Memory B cell (primary cell): ENCODE measurements at regions not wholly inside any gene's neighbourhood (a gene's known extent, or its start where the extent isn't known, plus 50 kb on each side); places are given as distances from the start of the nearest gene placed in this dataset.
"Not testable (repeated sequence)": the region's sequence is repeated elsewhere in the genome, so short reads cannot be mapped to it uniquely, and the experiment has no call there.

ENCODE experiments used
- ATAC-seq: fragments of 150-1000 bp; cut with Tn5 transposase; 2 replicates; pipeline ENCODE4 v1.10.0; 2021; ENCODE audit warnings: low read depth, mild to moderate bottlenecking, moderate library complexity
- DNase-seq, 2 donors: peaks; one replicate each; pipeline ENCODE4 v3.0.0; 2022; ENCODE audit warnings: low spot score in 2 of 2
- H3K27ac Mint-ChIP-seq: one replicate; pipeline ENCODE4 v1.8.0; 2022; ENCODE audit warnings: mild to moderate bottlenecking, moderate library complexity, mixed read lengths
- H3K27me3 Mint-ChIP-seq: one replicate; pipeline ENCODE4 v1.8.0; 2022; ENCODE audit warnings: mixed read lengths
- H3K36me3 Mint-ChIP-seq: one replicate; pipeline ENCODE4 v1.8.0; 2022; ENCODE audit warnings: mild to moderate bottlenecking, mixed read lengths
- H3K4me1 Mint-ChIP-seq: one replicate; pipeline ENCODE4 v1.8.0; 2022; ENCODE audit warnings: mixed read lengths
- H3K4me3 Mint-ChIP-seq: one replicate; pipeline ENCODE4 v1.8.0; 2022; ENCODE audit warnings: mild to moderate bottlenecking, moderate library complexity, mixed read lengths
- H3K9me3 Mint-ChIP-seq: one replicate; pipeline ENCODE4 v1.8.0; 2022; ENCODE audit warnings: mixed read lengths

DNA sequence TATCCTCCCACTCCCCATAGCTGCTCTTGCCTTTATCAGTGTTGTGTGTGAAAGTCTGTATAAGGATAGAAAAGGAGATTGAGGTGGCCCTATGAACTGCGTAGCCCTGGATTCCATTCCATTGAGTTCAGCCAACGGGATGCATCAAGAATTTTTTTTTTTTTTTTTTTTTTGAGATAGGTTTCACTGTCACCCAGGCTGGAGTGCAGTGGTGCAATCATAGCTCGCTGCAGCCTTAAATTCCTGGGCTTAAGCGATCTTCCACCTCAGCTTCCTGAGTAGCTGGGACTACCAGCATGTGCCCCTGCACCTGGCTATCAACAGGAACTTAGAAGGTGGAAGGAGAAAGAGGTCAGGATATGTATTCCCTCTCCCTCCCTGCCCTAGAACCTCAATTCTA lies 187.2 kb upstream of the SPRY1 start:
- Mint-ChIP-seq H3K27ac (no peak overlapping the region), H3K27me3 (no peaks in the 10 kb centered on the region), H3K4me3 (no peak overlapping the region), H3K36me3 (peaks cover 14% of the 10 kb centered on the region), H3K4me1 (no peaks in the 10 kb centered on the region), H3K9me3 (no peaks in the 10 kb centered on the region)
- ATAC-seq (no peak), DNase-seq (no peak)

DNA sequence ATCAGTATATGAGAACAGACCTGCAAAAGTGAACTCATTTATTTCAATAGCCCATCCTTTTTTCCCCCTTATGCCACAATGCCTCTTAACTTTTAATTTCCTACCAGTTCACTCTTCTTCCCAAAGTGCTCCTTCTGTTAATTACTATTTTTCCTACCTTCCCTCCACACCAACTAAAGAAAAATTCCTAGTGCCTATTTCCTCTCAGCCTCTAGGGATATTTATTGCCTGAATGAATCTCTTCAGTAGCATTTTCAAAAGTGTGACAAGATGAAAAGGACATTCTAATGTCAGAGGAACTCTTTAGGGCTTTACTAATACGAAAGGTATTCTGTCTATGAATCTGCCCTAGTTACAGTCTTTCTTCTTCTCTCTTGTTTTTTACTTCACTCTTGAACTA lies 181.1 kb upstream of the SPRY1 start:
- peaks cover 8% of the 10 kb centered on the region for H3K36me3 Mint-ChIP-seq
- no peaks in the 10 kb centered on the region for H3K9me3 Mint-ChIP-seq
- no peak overlapping the region for H3K27ac Mint-ChIP-seq
- H3K4me1 Mint-ChIP-seq: no peaks in the 10 kb centered on the region
- H3K27me3 Mint-ChIP-seq: no peaks in the 10 kb centered on the region
- no peak overlapping the region for H3K4me3 Mint-ChIP-seq
- DNase-seq: no peak
- ATAC-seq: no peak

DNA sequence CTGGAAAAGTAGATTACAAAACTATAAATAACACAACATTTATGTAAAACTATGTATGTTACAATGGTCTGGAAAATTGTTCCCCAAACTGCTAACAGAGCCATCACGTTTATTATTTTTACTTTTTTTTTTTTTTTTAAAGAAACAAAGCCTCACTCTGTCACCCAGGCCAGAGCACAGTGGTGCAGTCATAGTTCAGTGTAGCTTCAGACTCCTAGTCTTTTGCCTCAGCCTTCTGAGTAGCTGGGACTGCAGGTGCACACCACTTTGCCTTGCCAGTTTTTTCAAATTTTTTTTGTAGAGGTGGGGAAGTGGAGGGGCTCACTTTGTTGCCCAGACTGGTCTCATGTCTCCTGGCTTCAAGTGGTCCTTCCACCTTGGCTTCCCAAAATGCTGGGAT lies 180.1 kb upstream of the SPRY1 start:
- Mint-ChIP-seq H3K4me1 (no peaks in the 10 kb centered on the region), H3K9me3 (no peaks in the 10 kb centered on the region), H3K27me3 (no peaks in the 10 kb centered on the region), H3K27ac (no peak overlapping the region), H3K4me3 (no peak overlapping the region), H3K36me3 (peaks cover 6% of the 10 kb centered on the region)
- ATAC-seq: no peak
- DNase-seq: no peak

DNA sequence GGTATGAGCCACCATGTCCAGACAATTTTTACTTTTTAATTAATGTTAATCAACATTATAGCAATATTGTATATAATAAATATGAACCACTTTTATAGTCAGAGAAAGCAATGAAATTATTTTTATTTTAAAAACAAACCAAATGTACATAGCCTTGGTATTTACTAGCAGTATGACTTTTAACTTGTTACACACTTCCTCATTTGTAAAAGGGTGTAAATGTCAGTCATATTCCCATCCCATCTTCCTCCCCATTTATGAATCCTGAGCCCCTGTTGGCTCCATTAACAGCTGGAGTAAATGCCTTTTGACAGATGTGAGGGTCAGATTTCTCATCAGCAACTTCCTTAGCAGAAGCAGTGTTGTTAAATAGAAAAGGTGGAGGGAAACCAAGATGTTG lies 179.6 kb upstream of the SPRY1 start:
- Mint-ChIP-seq H3K27ac (no peak overlapping the region), H3K36me3 (peaks cover 6% of the 10 kb centered on the region), H3K4me3 (no peak overlapping the region), H3K9me3 (no peaks in the 10 kb centered on the region), H3K27me3 (no peaks in the 10 kb centered on the region), H3K4me1 (no peaks in the 10 kb centered on the region)
- ATAC-seq (no peak), DNase-seq (no peak)

DNA sequence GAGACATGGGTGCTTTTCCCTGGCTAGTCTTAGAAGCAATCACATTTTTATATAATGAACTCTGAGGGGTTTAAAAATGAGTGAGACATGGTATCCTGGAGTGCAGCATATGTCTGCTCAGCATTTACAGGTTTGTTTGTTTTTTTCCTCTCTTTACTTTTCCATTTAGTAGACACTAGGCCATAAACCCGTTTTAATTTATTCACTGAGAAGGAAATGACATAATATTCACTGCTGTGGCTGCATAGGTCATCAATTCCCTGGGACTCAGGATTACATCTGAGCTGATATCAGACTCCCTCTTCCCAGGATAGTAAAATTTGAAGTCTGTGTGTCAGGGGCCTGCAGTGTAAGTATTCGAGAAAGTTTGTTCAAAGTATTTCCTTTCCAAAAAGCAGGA lies 178.9 kb upstream of the SPRY1 start:
- Mint-ChIP-seq H3K9me3 (no peaks in the 10 kb centered on the region), H3K36me3 (peaks cover 8% of the 10 kb centered on the region)

DNA sequence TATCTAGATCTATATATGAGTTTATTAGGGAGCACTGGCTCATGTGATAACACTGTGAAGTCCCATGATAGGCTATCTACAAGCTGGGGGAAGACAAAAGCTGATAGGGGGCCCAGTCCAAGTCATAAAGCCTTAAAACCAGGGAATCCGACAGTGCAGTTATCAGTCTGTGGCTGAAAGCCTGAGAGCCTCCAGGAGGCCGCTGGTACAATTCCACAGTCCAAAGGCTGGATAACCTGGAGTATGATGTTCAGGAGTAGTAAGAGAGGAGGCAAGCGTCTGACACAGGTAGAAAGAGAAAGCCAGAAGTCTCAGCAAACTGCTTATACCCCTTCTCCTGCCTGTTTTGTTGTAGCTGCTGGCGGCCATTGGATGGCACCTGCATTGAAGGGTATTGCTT lies 177.6 kb upstream of the SPRY1 start:
- no peak for DNase-seq
- H3K9me3 Mint-ChIP-seq: peaks cover 1% of the 10 kb centered on the region
- H3K4me1 Mint-ChIP-seq: no peaks in the 10 kb centered on the region
- H3K36me3 Mint-ChIP-seq: peaks cover 15% of the 10 kb centered on the region
- H3K27ac Mint-ChIP-seq: no peak overlapping the region
- no peak for ATAC-seq
- no peaks in the 10 kb centered on the region for H3K27me3 Mint-ChIP-seq
- no peak overlapping the region for H3K4me3 Mint-ChIP-seq

More for the DNA sequence above, 178.9 kb upstream of the SPRY1 start:
- Mint-ChIP-seq H3K27me3 (no peaks in the 10 kb centered on the region), H3K4me3 (no peak overlapping the region), H3K27ac (no peak overlapping the region), H3K4me1 (no peaks in the 10 kb centered on the region)
- DNase-seq (no peak), ATAC-seq (no peak)

DNA sequence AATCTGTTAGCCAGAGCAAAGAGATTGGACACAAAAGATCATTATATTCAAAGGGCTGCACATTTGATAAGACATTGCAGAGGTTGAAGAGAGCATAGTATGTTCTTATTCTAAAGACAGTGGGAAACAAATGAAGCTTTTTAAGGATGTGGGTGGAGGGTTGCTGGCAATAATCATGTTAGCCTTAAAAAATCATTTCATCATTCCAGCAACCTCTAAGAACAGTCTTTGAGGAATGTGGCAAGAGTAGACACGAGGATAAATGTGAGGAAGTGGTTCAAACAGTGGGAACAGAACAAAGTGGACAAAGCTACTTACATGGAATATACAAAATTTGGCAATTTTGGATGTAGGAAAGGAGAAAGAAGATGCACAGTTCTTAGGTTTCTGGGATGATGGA lies 167.3 kb upstream of the SPRY1 start:
- Mint-ChIP-seq H3K36me3 (peaks cover 31% of the 10 kb centered on the region), H3K4me1 (no peaks in the 10 kb centered on the region), H3K4me3 (no peak overlapping the region), H3K9me3 (peaks cover 3% of the 10 kb centered on the region), H3K27ac (no peak overlapping the region), H3K27me3 (no peaks in the 10 kb centered on the region)
- no peak for ATAC-seq
- no peak for DNase-seq

DNA sequence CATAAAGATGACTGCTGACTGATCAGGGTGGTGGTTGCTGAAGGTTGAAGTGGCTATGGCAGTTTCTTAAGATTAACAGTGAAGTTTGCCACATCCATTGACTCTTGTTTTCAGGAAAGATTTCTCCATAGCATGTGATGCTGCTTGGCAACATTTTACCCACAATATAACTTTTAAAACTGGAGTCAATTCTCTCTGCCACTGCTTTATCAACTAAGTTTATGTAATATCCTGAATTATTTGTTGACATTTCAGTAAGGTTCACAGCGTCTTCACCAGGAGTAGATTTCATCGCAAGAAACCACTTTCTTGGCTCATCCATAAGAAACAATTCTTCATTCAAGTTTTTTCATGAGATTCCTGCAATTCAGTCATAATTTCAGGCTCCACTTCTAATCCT lies 166.5 kb upstream of the SPRY1 start:
- no peaks in the 10 kb centered on the region for H3K4me1 Mint-ChIP-seq
- DNase-seq: no peak
- H3K27me3 Mint-ChIP-seq: no peaks in the 10 kb centered on the region
- peaks cover 3% of the 10 kb centered on the region for H3K9me3 Mint-ChIP-seq
- H3K4me3 Mint-ChIP-seq: no peak overlapping the region
- no peak for ATAC-seq
- H3K27ac Mint-ChIP-seq: peak overlapping the region; percentile 8
- peaks cover 27% of the 10 kb centered on the region for H3K36me3 Mint-ChIP-seq

DNA sequence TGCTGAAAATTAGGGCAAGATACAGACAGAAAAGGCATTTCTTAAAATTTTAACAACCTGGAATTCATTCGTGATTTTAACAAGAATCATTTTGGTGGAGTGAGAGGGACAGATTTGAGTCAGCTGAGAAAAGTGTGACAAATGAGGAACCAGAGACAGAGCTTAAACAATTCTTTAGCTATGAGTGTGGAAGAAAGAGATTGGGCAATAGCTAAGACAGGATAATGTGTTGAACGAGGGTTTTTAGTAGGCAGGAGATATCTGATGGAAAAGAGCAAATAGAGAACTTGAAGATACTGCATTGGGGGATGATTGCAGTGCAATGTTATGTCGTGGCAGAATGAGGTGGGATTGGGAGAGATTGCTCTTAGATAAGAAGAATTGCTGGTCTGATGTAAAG lies 164.2 kb upstream of the SPRY1 start:
- no peak for ATAC-seq
- no peak overlapping the region for H3K27ac Mint-ChIP-seq

DNA sequence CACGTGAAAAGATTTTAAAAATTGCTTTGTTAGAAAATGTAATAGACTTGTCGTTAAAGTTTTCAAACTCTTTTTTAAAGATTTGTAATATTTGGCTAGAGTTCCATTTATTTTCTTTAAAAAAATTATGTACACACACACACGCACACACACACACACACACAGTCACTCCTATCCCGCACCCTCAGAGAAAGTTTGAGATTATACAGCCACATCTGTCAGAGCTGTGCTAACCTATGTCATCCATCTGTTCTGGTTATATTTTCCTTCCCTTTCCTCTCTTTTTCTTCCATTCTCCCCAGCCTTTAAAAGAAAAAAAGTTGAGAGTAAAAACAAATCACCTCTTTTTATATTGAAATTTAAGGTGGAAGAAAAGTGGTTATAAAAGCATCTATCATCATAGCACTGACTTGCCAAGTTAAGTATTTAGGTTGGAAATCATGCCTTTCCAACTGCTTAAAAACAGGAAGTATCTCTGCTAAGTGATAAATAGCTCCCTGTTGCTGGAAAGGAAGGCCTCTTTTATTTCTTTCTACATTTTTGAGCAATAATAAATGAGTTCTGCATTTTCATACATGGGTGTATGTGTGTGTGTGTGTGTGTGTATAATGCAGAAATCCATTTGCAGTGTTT lies 163.3 kb upstream of the SPRY1 start:
- Mint-ChIP-seq H3K27me3 (no peaks in the 10 kb centered on the region), H3K4me3 (no peak overlapping the region), H3K36me3 (peaks cover 20% of the 10 kb centered on the region), H3K27ac (no peak overlapping the region), H3K9me3 (no peaks in the 10 kb centered on the region), H3K4me1 (no peaks in the 10 kb centered on the region)
- ATAC-seq (no peak), DNase-seq (no peak)

More for the DNA sequence above, 164.2 kb upstream of the SPRY1 start:
- Mint-ChIP-seq H3K27me3 (no peaks in the 10 kb centered on the region), H3K4me3 (no peak overlapping the region), H3K9me3 (no peaks in the 10 kb centered on the region), H3K4me1 (no peaks in the 10 kb centered on the region), H3K36me3 (peaks cover 20% of the 10 kb centered on the region)
- DNase-seq: no peak

DNA sequence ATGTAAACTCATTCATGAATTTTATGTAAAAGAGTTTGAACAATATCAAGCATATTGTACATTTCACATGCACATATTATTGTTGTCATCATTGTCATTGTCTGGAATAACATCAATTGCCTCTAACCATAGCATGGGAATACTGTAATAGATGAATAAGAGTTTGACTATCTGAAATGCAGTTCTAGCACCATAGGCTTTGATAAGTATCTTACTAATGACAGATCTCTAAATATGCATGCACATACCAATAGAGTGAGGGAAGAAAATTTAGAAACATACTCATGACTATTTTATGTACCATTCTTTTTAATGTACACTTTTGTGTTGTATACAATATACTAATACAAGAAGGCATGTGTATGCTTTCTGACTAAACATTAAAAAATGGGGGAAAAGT lies 161.6 kb upstream of the SPRY1 start:
- no peak overlapping the region for H3K27ac Mint-ChIP-seq
- H3K27me3 Mint-ChIP-seq: no peaks in the 10 kb centered on the region
- H3K4me1 Mint-ChIP-seq: no peaks in the 10 kb centered on the region
- peaks cover 18% of the 10 kb centered on the region for H3K36me3 Mint-ChIP-seq
- H3K9me3 Mint-ChIP-seq: peaks cover 1% of the 10 kb centered on the region
- H3K4me3 Mint-ChIP-seq: no peak overlapping the region
- DNase-seq (no peak), ATAC-seq (no peak)

DNA sequence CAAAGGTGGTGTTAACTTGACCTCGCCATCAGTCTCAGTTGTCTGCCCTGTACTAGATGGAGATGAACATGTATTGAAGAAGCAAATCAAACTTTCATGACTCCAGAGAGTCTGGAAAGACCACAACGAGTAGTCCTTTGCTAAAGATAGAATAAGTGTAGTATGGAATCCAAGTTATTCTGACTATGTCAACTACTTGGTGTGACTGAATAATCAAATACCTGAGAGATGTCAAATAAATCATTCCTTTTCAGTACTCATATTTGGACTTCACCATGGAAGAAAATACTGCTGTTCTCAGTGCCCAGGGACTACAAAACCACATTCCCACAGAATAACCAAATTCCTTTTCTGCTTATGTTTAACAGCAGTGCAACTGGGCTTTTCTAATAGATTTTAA lies 161.2 kb upstream of the SPRY1 start:
- Mint-ChIP-seq H3K9me3 (peaks cover 1% of the 10 kb centered on the region), H3K4me3 (no peak overlapping the region), H3K27ac (no peak overlapping the region), H3K27me3 (no peaks in the 10 kb centered on the region), H3K36me3 (peaks cover 16% of the 10 kb centered on the region), H3K4me1 (no peaks in the 10 kb centered on the region)
- ATAC-seq: no peak
- DNase-seq: no peak

DNA sequence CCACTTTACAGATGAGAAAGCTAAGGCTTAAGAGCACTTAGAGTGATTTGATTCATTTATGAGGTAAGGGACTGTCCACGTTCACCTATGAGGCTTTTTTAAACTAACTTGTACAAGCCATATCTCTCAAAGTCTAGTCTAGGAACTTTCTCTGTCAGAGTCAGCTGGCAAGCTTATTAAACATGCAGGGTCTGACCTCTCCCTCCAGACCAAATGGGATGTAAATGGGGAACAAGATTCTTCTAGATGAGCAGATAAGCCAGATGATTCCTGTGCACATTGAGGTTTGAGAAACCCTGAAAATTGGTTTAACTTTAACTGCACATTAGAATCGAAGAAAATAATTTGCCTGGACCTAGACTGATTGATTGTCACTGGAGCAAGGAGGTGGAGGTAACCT lies 160.0 kb upstream of the SPRY1 start:
- ATAC-seq: no peak
- Mint-ChIP-seq H3K27ac (no peak overlapping the region), H3K9me3 (peaks cover 1% of the 10 kb centered on the region)

DNA sequence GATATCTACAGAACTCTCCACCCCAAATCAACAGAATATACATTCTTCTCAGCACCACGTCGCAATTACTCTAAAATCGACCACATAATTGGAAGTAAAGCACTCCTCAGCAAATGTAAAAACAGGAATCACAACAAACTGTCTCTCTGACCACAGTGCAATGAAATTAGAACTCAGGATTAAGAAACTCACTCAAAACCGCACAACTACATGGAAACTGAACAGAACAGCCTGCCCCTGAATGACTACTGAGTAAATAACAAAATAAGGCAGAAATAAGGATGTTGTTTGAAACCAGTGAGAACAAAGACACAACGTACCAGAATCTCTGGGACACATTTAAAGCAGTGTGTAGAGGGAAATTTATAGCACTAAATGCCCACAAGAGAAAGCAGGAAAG lies 156.3 kb upstream of the SPRY1 start:
- not testable (repeated sequence) for DNase-seq, H3K27ac Mint-ChIP-seq, H3K4me3 Mint-ChIP-seq, H3K4me1 Mint-ChIP-seq, H3K27me3 Mint-ChIP-seq, ATAC-seq, H3K9me3 Mint-ChIP-seq, H3K36me3 Mint-ChIP-seq

More for the DNA sequence above, 160.0 kb upstream of the SPRY1 start:
- Mint-ChIP-seq H3K4me1 (no peaks in the 10 kb centered on the region), H3K36me3 (peaks cover 11% of the 10 kb centered on the region), H3K27me3 (no peaks in the 10 kb centered on the region), H3K4me3 (no peak overlapping the region)
- DNase-seq: no peak

DNA sequence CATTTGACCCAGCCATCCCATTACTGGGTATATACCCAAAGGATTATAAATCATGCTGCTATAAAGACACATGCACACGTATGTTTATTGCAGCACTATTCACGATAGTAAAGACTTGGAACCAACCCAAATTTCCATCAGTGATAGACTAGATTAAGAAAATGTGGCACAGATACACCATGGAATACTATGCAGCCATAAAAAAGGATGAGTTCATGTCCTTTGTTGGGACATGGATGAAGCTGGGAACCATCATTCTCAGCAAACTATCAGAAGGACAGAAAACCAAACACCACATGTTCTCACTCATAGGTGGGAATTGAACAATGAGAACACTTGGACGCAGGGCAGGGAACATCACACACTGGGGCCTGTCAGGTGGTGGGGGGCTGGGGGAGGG lies 153.4 kb upstream of the SPRY1 start:
- ATAC-seq, H3K27me3 Mint-ChIP-seq, H3K27ac Mint-ChIP-seq, H3K36me3 Mint-ChIP-seq, DNase-seq, H3K4me3 Mint-ChIP-seq, H3K9me3 Mint-ChIP-seq, H3K4me1 Mint-ChIP-seq: not testable (repeated sequence)
